Right lobe of liver (tissue), 6 donors: ENCODE measurements at regions not wholly inside any gene's neighbourhood (a gene's known extent, or its start where the extent isn't known, plus 50 kb on each side); places are given as distances from the start of the nearest gene placed in this dataset.

ENCODE experiments used
- ATAC-seq, 4 donors: fragments of 200-7000 bp; cut with Tn5 transposase; one replicate each; pipeline ENCODE4 v1.9.1; 2020; ENCODE audit warnings: mild to moderate bottlenecking in 4 of 4, moderate library complexity in 4 of 4
- DNase-seq, 3 donors: peaks; one replicate each; pipeline ENCODE4 v3.0.0-alpha.2; 2020
- H3K27ac ChIP-seq, 3 donors: fragments of 200-600 bp; one replicate each; pipeline ENCODE4 v1.8.0; 2022
- H3K27me3 ChIP-seq, 2 donors: fragments of 200-600 bp; one replicate each; pipeline ENCODE4 v1.8.0; 2022
- H3K36me3 ChIP-seq, 4 donors: fragments of 200-600 bp; sonication (generic) in 1 of 4; one replicate each; pipeline versions ENCODE4 v1.5.1 to v1.8.0; 2017 to 2022; ENCODE audit warnings: control low read depth in 1 of 4
- H3K4me1 ChIP-seq, 4 donors: fragments of 200-600 bp; sonication (generic) in 1 of 4; one replicate each; pipeline versions ENCODE4 v1.5.1 to v1.8.0; 2017 to 2022; ENCODE audit warnings: control low read depth in 1 of 4
- H3K4me3 ChIP-seq, 3 donors: fragments of 200-600 bp; one replicate each; pipeline ENCODE4 v1.8.0; 2022
- H3K9me3 ChIP-seq, 4 donors: fragments of 200-600 bp; sonication (generic) in 1 of 4; one replicate each; pipeline versions ENCODE4 v1.5.1 to v1.8.0; 2017 to 2022; ENCODE audit warnings: control low read depth in 1 of 4
- POLR2A ChIP-seq: fragments of 450-650 bp; IDR thresholded peaks from one replicate; pipeline ENCODE4 v1.6.1; 2017; ENCODE audit warnings: antibody characterized with exemption, mild to moderate bottlenecking
- WGBS: methylation state at CpG from one replicate; pipeline ENCODE4 v1.1.6; 2018; ENCODE audit warnings: low coverage, low lambda C conversion rate; ENCODE audit not compliant: insufficient coverage; ENCODE audit errors: missing lambda C conversion rate; 5-methylcytosine and 5-hydroxymethylcytosine counted together
- intact Hi-C, 2 donors: fragments of 100-400 bp; cut with DNase I; formaldehyde crosslinking; loops; one replicate each; pipeline versions ENCODE4 v1.11.2 to v1.14.1; 2022
- TF ChIP-seq, protein P1 (sequence below), 4 donors: fragments of 200-600 bp in 3 of 4; fragments of 450-650 bp in 1 of 4; IDR thresholded peaks; one replicate each; pipeline versions ENCODE4 v1.5.1 to v1.8.0; 2016 to 2022; ENCODE audit warnings: antibody characterized with exemption in 4 of 4, mild to moderate bottlenecking in 2 of 4
- donor health status: DM: no; HTN: yes; CAD: no.
- donor health status: DM: no; HTN: no; CAD: no.
- donor health status: DM: no; HTN: no; CAD: no.
- donor health status: DM: no; HTN: yes; CAD: no.
- donor health status: DM: no; HTN: yes; CAD: no.

DNA sequence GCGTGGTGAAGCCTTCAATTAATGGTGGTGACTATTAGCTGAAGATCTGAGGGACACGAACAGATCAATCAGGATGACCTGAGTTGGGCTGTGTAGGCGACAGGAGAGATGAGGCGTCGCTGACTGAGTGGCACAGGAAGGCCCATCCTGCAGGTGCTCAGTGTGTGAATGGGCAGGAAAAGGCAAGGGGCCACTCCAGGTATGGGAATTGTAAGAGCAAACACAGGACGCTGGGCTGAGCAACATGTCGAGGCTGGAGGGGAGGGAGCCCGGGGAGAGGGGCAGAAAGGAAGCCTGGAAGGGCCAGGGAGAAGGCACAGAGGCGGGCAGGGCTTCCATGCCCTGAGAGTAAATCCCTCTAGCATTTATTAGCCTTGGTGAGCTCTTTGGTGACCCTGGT is 151.0 kb downstream of the VEGFA start:
- H3K36me3 ChIP-seq: no peaks in the 10 kb centered on the region
- peak overlapping the region; percentile 40 to 56 (median 55) for H3K27ac ChIP-seq
- no peak for ATAC-seq
- WGBS: 78% methylated on average over 7 of the region's 9 CpGs
- H3K9me3 ChIP-seq: no peaks in the 10 kb centered on the region
- H3K4me1 ChIP-seq: peaks cover 0 to 63% (median 32%) of the 10 kb centered on the region in 4 donors
- H3K27me3 ChIP-seq: no peaks in the 10 kb centered on the region
- intact Hi-C loops: no loop called here
- TF ChIP-seq POLR2A: no peak
- TF ChIP-seq, protein P1, sequence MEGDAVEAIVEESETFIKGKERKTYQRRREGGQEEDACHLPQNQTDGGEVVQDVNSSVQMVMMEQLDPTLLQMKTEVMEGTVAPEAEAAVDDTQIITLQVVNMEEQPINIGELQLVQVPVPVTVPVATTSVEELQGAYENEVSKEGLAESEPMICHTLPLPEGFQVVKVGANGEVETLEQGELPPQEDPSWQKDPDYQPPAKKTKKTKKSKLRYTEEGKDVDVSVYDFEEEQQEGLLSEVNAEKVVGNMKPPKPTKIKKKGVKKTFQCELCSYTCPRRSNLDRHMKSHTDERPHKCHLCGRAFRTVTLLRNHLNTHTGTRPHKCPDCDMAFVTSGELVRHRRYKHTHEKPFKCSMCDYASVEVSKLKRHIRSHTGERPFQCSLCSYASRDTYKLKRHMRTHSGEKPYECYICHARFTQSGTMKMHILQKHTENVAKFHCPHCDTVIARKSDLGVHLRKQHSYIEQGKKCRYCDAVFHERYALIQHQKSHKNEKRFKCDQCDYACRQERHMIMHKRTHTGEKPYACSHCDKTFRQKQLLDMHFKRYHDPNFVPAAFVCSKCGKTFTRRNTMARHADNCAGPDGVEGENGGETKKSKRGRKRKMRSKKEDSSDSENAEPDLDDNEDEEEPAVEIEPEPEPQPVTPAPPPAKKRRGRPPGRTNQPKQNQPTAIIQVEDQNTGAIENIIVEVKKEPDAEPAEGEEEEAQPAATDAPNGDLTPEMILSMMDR (IDR thresholded peaks at IDR 0.05): no peak
- DNase-seq: peak in 2 of 3 donors; percentile 16 to 39
- no peak overlapping the region for H3K4me3 ChIP-seq

DNA sequence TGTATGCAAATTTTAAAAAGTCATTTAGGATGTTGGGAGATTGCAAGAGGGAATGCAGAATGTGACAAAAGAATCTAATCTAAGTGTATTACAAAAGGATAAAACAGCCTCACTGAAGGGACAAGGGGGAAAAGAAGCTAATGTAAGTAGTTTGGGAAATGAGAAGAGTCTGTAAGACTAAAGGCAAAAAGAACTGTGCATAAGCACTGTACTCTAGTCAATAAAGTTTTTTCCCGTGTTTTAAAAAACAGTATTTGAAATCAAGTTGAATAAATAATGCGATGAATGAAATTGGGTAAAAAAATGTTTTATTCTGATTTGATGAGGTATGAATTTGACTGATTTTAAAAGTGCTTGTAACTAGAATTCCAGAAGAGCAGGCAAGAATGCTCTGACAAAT is 149.8 kb downstream of the VEGFA start:
- no peak for DNase-seq
- no peak for TF ChIP-seq POLR2A
- TF ChIP-seq, protein P1 (IDR thresholded peaks at IDR 0.05): no peak
- no peaks in the 10 kb centered on the region for H3K9me3 ChIP-seq
- intact Hi-C loops: no loop called here
- no peaks in the 10 kb centered on the region for H3K36me3 ChIP-seq
- no peak overlapping the region for H3K4me3 ChIP-seq
- peaks cover 0 to 76% (median 38%) of the 10 kb centered on the region in 4 donors for H3K4me1 ChIP-seq
- peak overlapping the region in 1 of 3 donors; percentile 74 for H3K27ac ChIP-seq
- H3K27me3 ChIP-seq: no peaks in the 10 kb centered on the region
- 53% methylated on average over 2 of the region's 2 CpGs for WGBS
- no peak for ATAC-seq

DNA sequence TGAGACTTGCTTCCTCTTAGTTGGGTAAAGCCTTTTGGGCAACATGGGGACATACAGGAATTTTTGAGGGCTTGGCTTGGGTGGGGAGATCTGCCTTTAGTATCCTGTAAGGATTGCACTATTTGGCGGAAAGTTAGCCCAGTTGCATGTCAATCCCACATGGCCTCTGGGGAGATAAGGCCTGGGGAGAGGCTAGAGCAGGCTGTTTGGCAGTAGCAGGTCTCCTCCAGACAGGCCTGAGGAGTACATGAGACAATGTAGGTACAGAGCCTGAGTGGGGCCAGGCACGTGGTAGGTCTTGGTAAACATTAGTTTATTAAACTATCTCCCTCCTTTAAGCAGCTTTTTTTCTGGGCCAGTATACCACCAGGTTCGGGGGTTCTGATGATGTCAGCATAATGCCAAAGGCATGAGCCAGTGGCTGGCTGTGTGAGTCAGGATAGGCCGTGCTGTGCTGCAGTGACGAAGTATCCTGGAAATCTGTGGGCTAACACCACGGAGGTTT is 147.9 kb downstream of the VEGFA start:
- WGBS: 48% methylated on average over 6 of the region's 6 CpGs
- peak in 2 of 3 donors; percentile 27 to 42 for DNase-seq
- H3K27ac ChIP-seq: peak overlapping the region; percentile 60 to 74 (median 62)
- no peak overlapping the region for H3K4me3 ChIP-seq
- intact Hi-C loops: no loop called here
- peaks cover 0 to 92% (median 51%) of the 10 kb centered on the region in 4 donors for H3K4me1 ChIP-seq
- H3K27me3 ChIP-seq: no peaks in the 10 kb centered on the region
- no peaks in the 10 kb centered on the region for H3K9me3 ChIP-seq
- H3K36me3 ChIP-seq: no peaks in the 10 kb centered on the region
- TF ChIP-seq POLR2A: no peak
- TF ChIP-seq, protein P1 (IDR thresholded peaks at IDR 0.05): no peak
- ATAC-seq: no peak

DNA sequence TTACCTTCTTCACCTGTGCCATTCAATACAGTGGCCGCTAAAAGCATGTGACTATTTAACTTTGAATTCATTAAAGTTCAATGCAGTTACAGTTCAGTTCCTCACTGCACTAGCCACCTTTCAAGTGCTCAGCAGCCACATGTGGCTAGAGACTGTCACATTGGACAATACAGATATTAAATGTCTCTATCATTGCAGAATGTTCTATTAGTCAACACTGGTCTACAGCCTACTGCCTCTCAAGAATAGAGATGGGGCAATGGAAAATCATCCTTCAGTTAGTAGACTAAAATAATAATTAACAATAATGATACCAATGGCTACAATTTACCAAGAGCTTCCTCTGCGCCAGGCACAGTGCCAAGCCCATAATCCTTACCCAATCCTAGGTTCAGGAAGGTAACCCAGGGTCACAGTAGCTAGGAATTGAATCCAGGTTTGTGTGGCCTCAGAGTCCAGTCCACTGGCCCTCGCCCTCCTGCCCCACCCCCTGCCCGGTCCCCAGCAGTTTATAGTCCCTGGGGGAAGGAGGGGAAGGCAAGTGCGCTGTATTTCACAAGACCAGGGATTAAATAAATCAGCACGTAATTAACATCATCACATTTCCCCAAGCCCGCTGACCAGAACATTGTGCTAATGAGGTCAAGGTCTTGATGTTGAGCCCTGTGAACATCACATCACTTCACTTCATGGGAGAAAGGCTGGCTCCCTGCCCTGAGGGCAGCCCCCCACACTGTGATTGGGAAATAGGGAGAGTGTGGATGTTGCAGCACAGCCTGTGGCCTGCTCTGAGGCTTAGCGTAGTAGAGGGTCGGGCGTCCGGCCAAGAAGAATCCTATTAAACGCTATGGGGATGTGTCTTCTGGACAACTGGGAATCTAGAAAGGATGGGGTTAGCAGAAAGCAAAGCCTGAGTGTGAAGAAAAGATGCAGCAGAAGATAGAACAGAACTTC is 147.2 kb downstream of the VEGFA start:
- DNase-seq: peak; percentile 92 to 97 (median 94)
- intact Hi-C loops: no loop called here
- peak overlapping the region; percentile 75 to 95 (median 85) for H3K27ac ChIP-seq

More for the DNA sequence above, 147.2 kb downstream of the VEGFA start:
- peak; percentile 41 to 71 (median 61) for ATAC-seq
- H3K4me1 ChIP-seq: peaks cover 0 to 91% (median 52%) of the 10 kb centered on the region in 4 donors
- no peak for TF ChIP-seq POLR2A
- TF ChIP-seq, protein P1 (IDR thresholded peaks at IDR 0.05): no peak
- no peaks in the 10 kb centered on the region for H3K27me3 ChIP-seq
- H3K9me3 ChIP-seq: no peaks in the 10 kb centered on the region
- peak overlapping the region in 2 of 3 donors; percentile 8 to 14 for H3K4me3 ChIP-seq
- H3K36me3 ChIP-seq: no peaks in the 10 kb centered on the region
- 15% methylated on average over 11 of the region's 12 CpGs for WGBS
